Activated CD4-positive, alpha-beta T cell treated with anti-CD3 and anti-CD28 coated beads, Interleukin-2, Interleukin-6, amounts not matched to agents 100 ng/mL and 50 ng/mL, durations not matched to agents 16 hours and 8 hours (primary cell): ENCODE measurements at regions not wholly inside any gene's neighbourhood (a gene's known extent, or its start where the extent isn't known, plus 50 kb on each side); places are given as distances from the start of the nearest gene placed in this dataset.

Experiments
- DNase-seq: peaks from one replicate; pipeline ENCODE4 v3.0.0-alpha.2; 2020

- no peak for DNase-seq
Observed at GRCh38 chr16:73385696-73386095, 337.8 kb upstream of the ZFHX3 start.

GRCh38 chr16:73384506-73385089, 336.7 kb upstream of the ZFHX3 start:
- DNase-seq, result no peak

- DNase-seq, result no peak
Observed at GRCh38 chr16:73383988-73384365, 336.0 kb upstream of the ZFHX3 start.

- DNase-seq, result no peak
Observed at GRCh38 chr16:73383195-73383987, 335.5 kb upstream of the ZFHX3 start.

GRCh38 chr16:73378471-73378870, 330.5 kb upstream of the ZFHX3 start:
- DNase-seq, result no peak

- no peak for DNase-seq
Observed at GRCh38 chr16:73371584-73372319, 323.8 kb upstream of the ZFHX3 start.

- DNase-seq, result no peak
Observed at GRCh38 chr16:73369851-73370250, 321.9 kb upstream of the ZFHX3 start.

- DNase-seq, result no peak
Observed at GRCh38 chr16:73368715-73369114, 320.8 kb upstream of the ZFHX3 start.

- DNase-seq, result no peak
Observed at GRCh38 chr16:73365016-73365551, 317.2 kb upstream of the ZFHX3 start.

- no peak for DNase-seq
Observed at GRCh38 chr16:73364413-73364812, 316.5 kb upstream of the ZFHX3 start.

- no peak for DNase-seq
Observed at GRCh38 chr16:73361061-73361460, 313.1 kb upstream of the ZFHX3 start.

GRCh38 chr16:73356401-73357079, 308.6 kb upstream of the ZFHX3 start:
- no peak for DNase-seq

GRCh38 chr16:73355981-73356380, 308.1 kb upstream of the ZFHX3 start:
- no peak for DNase-seq

GRCh38 chr16:73354434-73354833, 306.5 kb upstream of the ZFHX3 start:
- no peak for DNase-seq

GRCh38 chr16:73350707-73351452, 303.0 kb upstream of the ZFHX3 start:
- no peak for DNase-seq

- DNase-seq, result no peak
Observed at GRCh38 chr16:73347500-73348375, 299.8 kb upstream of the ZFHX3 start.

- DNase-seq, result no peak
Observed at GRCh38 chr16:73339821-73340220, 291.9 kb upstream of the ZFHX3 start.

- DNase-seq, result no peak
Observed at GRCh38 chr16:73337373-73338296, 289.7 kb upstream of the ZFHX3 start.

GRCh38 chr16:73329358-73330286, 281.7 kb upstream of the ZFHX3 start:
- DNase-seq, result no peak
